ENCODE measurements at regions not wholly inside any gene's neighbourhood (a gene's known extent, or its start where the extent isn't known, plus 50 kb on each side); places are given as distances from the start of the nearest gene placed in this dataset.
"Not testable (repeated sequence)": the region's sequence is repeated elsewhere in the genome, so short reads cannot be mapped to it uniquely, and the experiment has no call there.

GRCh38 chr12:94017247-94017646, 131.1 kb upstream of the PLXNC1 start:
- not testable (repeated sequence) for TF ChIP-seq SP1 (CRISPR knock-in tag; IDR thresholded peaks at IDR 0.05); KDM4B (IDR thresholded peaks at IDR 0.05; ENCODE audit: borderline replicate concordance in 2 of 2, low read depth in 1 of 2); BCLAF1 (IDR thresholded peaks at IDR 0.05; ENCODE audit: borderline replicate concordance in 1 of 2, control insufficient read depth in 1 of 2, low read depth in 2 of 2, low read length in 1 of 2); ZNF551 (CRISPR knock-in tag; IDR thresholded peaks at IDR 0.05); CTCF (IDR thresholded peaks at IDR 0.05 in 2 of 3, conservative IDR thresholded peaks at IDR 0.05 in 1 of 3; ENCODE audit: insufficient read depth in 2 of 3, low read depth in 1 of 3, low read length in 3 of 3); ZBTB43 (CRISPR knock-in tag; IDR thresholded peaks at IDR 0.05); PYGO2 (tag; IDR thresholded peaks at IDR 0.05); SMAD3 (CRISPR knock-in tag; conservative IDR thresholded peaks at IDR 0.05); RFX5 (IDR thresholded peaks at IDR 0.05; ENCODE audit: low read depth, low read length); ARID3B (CRISPR knock-in tag; IDR thresholded peaks at IDR 0.05; ENCODE audit: borderline replicate concordance); SOX6 (IDR thresholded peaks at IDR 0.05); PKNOX1 (IDR thresholded peaks at IDR 0.05); POLR2A (conservative IDR thresholded peaks at IDR 0.05)

Measured in K562 (cell line).